K562 (cell line): ENCODE measurements at regions not wholly inside any gene's neighbourhood (a gene's known extent, or its start where the extent isn't known, plus 50 kb on each side); places are given as distances from the start of the nearest gene placed in this dataset.

Source experiments
- ATAC-seq: fragments of 200-7000 bp; cut with Tn5 transposase; 3 replicates; pipeline ENCODE4 v1.9.1; 2020; ENCODE audit warnings: moderate library complexity
- BruUV-seq: library from RNA; stranded (reverse); fragments of 400-500 nt; replicated peaks from 2 replicates; lab custom pipeline; 2021; lab: Mats Ljungman, UMichigan
- CTCF ChIA-PET: fragments of 300-600 bp; formaldehyde crosslinking; extraction: SDS; loops from one replicate; lab custom pipeline; 2021; ENCODE audit warnings: low intra/inter-chr PET ratio; lab: Yijun Ruan, JAX
- POLR2A ChIA-PET: fragments of 300-600, 350-650 bp; sonication (Branson Sonifier 250); formaldehyde crosslinking; extraction: SDS; loops from one replicate; lab custom pipeline; 2021; ENCODE audit warnings: antibody characterized with exemption, inconsistent platforms; lab: Yijun Ruan, JAX
- DNase-seq, 4 experiments: peaks; one replicate each; pipeline versions ENCODE4 v3.0.0 to v3.0.0-alpha.2; 2011 to 2018; ENCODE audit warnings: low spot score in 3 of 4, mixed read lengths in 3 of 4; ENCODE audit errors: extremely low read depth in 1 of 4
- FAIRE-seq: peaks from 2 replicates; lab custom pipeline; 2011; peaks lifted over from hg19 to GRCh38; lab: Jason Lieb, UNC
- H2AFZ ChIP-seq: 2 replicates; pipeline ENCODE4 v1.6.0; 2011; ENCODE audit warnings: low read depth, low read length, control low read depth, inconsistent platforms
- H3K27ac ChIP-seq: fragments of 200-600 bp; 3 replicates; pipeline ENCODE4 v1.8.0; 2011; ENCODE audit warnings: low read depth, mild to moderate bottlenecking, control low read depth, inconsistent platforms, low read length, moderate library complexity, mixed read lengths; ENCODE audit errors: extremely low read depth
- H3K27me3 ChIP-seq, 2 experiments: fragments of 300-600 bp in 1 of 2; 2 replicates in 1 of 2; 3 replicates in 1 of 2; pipeline versions ENCODE4 v1.6.0 to v1.8.0; 2011; ENCODE audit warnings: inconsistent platforms in 2 of 2, low read length in 2 of 2, mild to moderate bottlenecking in 1 of 2, mixed read lengths in 1 of 2, moderate library complexity in 1 of 2; ENCODE audit not compliant: control insufficient read depth in 2 of 2, insufficient read depth in 2 of 2
- H3K36me3 ChIP-seq: fragments of 300-600 bp; 3 replicates; pipeline ENCODE4 v1.8.0; 2011; ENCODE audit warnings: mild to moderate bottlenecking, low read length, inconsistent platforms; ENCODE audit not compliant: control insufficient read depth, insufficient read depth
- H3K4me1 ChIP-seq, 2 experiments: fragments of 200-600 bp in 1 of 2; replicated peaks in 1 of 2; 2 replicates in 1 of 2; 3 replicates in 1 of 2; pipeline versions ENCODE4 v1.5.1 to v1.8.0; 2011; ENCODE audit warnings: inconsistent platforms in 2 of 2, low read length in 2 of 2, mild to moderate bottlenecking in 1 of 2, mixed read lengths in 1 of 2, moderate library complexity in 1 of 2; ENCODE audit not compliant: control insufficient read depth in 2 of 2, insufficient read depth in 2 of 2
- H3K4me2 ChIP-seq: 2 replicates; pipeline ENCODE4 v1.6.1; 2011; ENCODE audit warnings: low read length, control low read depth, inconsistent platforms, mixed read lengths; ENCODE audit not compliant: insufficient read depth
- H3K4me3 ChIP-seq: fragments of 200-600 bp; sonication (generic), shearing (Covaris generic); 2 replicates; pipeline ENCODE4 v1.5.1; 2016; ENCODE audit warnings: control low read depth, inconsistent platforms
- H3K79me2 ChIP-seq: fragments of 200-600 bp; 3 replicates; pipeline ENCODE4 v1.8.0; 2011; ENCODE audit warnings: low read length, inconsistent platforms; ENCODE audit not compliant: control insufficient read depth, insufficient read depth
- H3K9ac ChIP-seq, 2 experiments: 2 replicates each; pipeline versions ENCODE4 v1.6.0 to v1.6.1; 2011; ENCODE audit warnings: low read depth in 2 of 2, low read length in 2 of 2, control low read depth in 1 of 2, inconsistent platforms in 1 of 2, mild to moderate bottlenecking in 1 of 2, mixed read lengths in 1 of 2; ENCODE audit not compliant: insufficient read depth in 1 of 2
- H3K9me1 ChIP-seq: one replicate; pipeline ENCODE4 v1.6.0; 2011; ENCODE audit warnings: inconsistent platforms, mild to moderate bottlenecking, low read length, moderate library complexity; ENCODE audit not compliant: control insufficient read depth, insufficient read depth
- H3K9me3 ChIP-seq: replicated peaks from 2 replicates; pipeline ENCODE4 v1.5.1; 2011; ENCODE audit warnings: low read depth, low read length, inconsistent platforms; ENCODE audit not compliant: control insufficient read depth, insufficient read depth
- H4K20me1 ChIP-seq: replicated peaks from 2 replicates; pipeline ENCODE4 v1.6.1; 2011; ENCODE audit warnings: low read length, inconsistent platforms, mixed read lengths; ENCODE audit not compliant: control insufficient read depth, insufficient read depth
- BRF2 ChIP-seq: IDR thresholded peaks from 3 replicates; pipeline ENCODE4 v1.6.1; 2011; ENCODE audit warnings: borderline replicate concordance, mild to moderate bottlenecking; ENCODE audit not compliant: insufficient read length, insufficient read depth
- CREBBP ChIP-seq: IDR thresholded peaks from one replicate; pipeline ENCODE4 v1.6.1; 2012; ENCODE audit warnings: low read depth, mild to moderate bottlenecking, control low read depth, inconsistent platforms, low read length
- DIDO1 ChIP-seq: fragments of 450-650 bp; IDR thresholded peaks from 2 replicates; pipeline ENCODE4 v1.6.1; 2016; ENCODE audit warnings: low read depth, missing biosample characterization, missing genetic modification characterization
- FOXJ2 ChIP-seq: fragments of 200-800 bp; sonication (Bioruptor generic); IDR thresholded peaks from 2 replicates; pipeline ENCODE4 v1.6.1; 2016; ENCODE audit warnings: missing genetic modification characterization, missing compliant biosample characterization
- GABPB1 ChIP-seq: sonication (generic); formaldehyde crosslinking; IDR thresholded peaks from 2 replicates; pipeline ENCODE4 v1.8.0; 2022; ENCODE audit warnings: mild to moderate bottlenecking, missing genetic modification reagents
- GATAD2B ChIP-seq: fragments of 450-650 bp; IDR thresholded peaks from 2 replicates; pipeline ENCODE4 v1.6.1; 2017; ENCODE audit warnings: mild to moderate bottlenecking, borderline replicate concordance
- ILF3 ChIP-seq: fragments of 450-650 bp; IDR thresholded peaks from 2 replicates; pipeline ENCODE4 v1.6.1; 2018; ENCODE audit warnings: antibody characterized with exemption, mild to moderate bottlenecking, moderate library complexity, borderline replicate concordance
- KLF10 ChIP-seq: fragments of 250-450 bp; sonication (Bioruptor Pico); IDR thresholded peaks from 2 replicates; pipeline ENCODE4 v1.6.1; 2021; ENCODE audit warnings: matching md5 sums
- MTA3 ChIP-seq: fragments of 450-650 bp; formaldehyde crosslinking; IDR thresholded peaks from 2 replicates; pipeline ENCODE4 v1.6.1; 2017; ENCODE audit warnings: mild to moderate bottlenecking, borderline replicate concordance
- NONO ChIP-seq, 2 experiments: fragments of 200-400 bp in 1 of 2; fragments of 450-650 bp in 1 of 2; formaldehyde crosslinking in 1 of 2; IDR thresholded peaks; 2 replicates each; pipeline ENCODE4 v1.6.1; 2017; ENCODE audit warnings: low read depth in 2 of 2, mild to moderate bottlenecking in 2 of 2, moderate library complexity in 2 of 2, low read length in 1 of 2
- NR3C1 ChIP-seq: sonication (generic); formaldehyde crosslinking; IDR thresholded peaks from 2 replicates; pipeline ENCODE4 v1.8.1; 2022; ENCODE audit warnings: missing genetic modification reagents
- PHF20 ChIP-seq: fragments of 450-650 bp; IDR thresholded peaks from 2 replicates; pipeline ENCODE4 v1.6.1; 2018; ENCODE audit not compliant: partially characterized antibody
- U2AF1 ChIP-seq: fragments of 200-400 bp; formaldehyde crosslinking; optimal IDR thresholded peaks from 2 replicates; pipeline ENCODE3; 2017; ENCODE audit warnings: mild to moderate bottlenecking, low read depth, low read length, moderate library complexity
- ZC3H8 ChIP-seq: fragments of 450-650 bp; IDR thresholded peaks from 2 replicates; pipeline ENCODE4 v1.6.1; 2017
- ZNF217 ChIP-seq: sonication (generic); formaldehyde crosslinking; IDR thresholded peaks from 2 replicates; pipeline ENCODE4 v1.8.0; 2022; ENCODE audit warnings: mild to moderate bottlenecking, missing genetic modification reagents
- ZNF23 ChIP-seq: fragments of 250-450 bp; sonication (Bioruptor Pico); IDR thresholded peaks from 2 replicates; pipeline ENCODE4 v1.4.0; 2020; ENCODE audit warnings: mild to moderate bottlenecking
- ZNF639 ChIP-seq, 2 experiments: fragments of 200-800 bp in 1 of 2; sonication (Bioruptor generic) in 1 of 2; sonication (generic) in 1 of 2; formaldehyde crosslinking in 1 of 2; IDR thresholded peaks in 1 of 2; conservative IDR thresholded peaks in 1 of 2; 2 replicates each; pipeline versions ENCODE4 v1.5.0 to v1.6.1; 2016 to 2020; ENCODE audit warnings: missing compliant biosample characterization in 1 of 2, missing genetic modification characterization in 1 of 2, missing genetic modification reagents in 1 of 2
- ZNF740 ChIP-seq, 3 experiments: fragments of 200-800 bp in 1 of 3; sonication (Bioruptor generic) in 1 of 3; sonication (generic) in 1 of 3; formaldehyde crosslinking in 1 of 3; IDR thresholded peaks; 2 replicates each; pipeline versions ENCODE4 v1.6.1 to v1.8.0; 2016 to 2022; ENCODE audit warnings: mild to moderate bottlenecking in 2 of 3, missing compliant biosample characterization in 2 of 3, missing genetic modification characterization in 2 of 3, missing genetic modification reagents in 1 of 3
- in situ Hi-C: fragments of 300-500 bp; cut with MboI; formaldehyde crosslinking; loops from 4 replicates; pipeline ENCODE4 v1.15.0; 2018; ENCODE audit warnings: inconsistent platforms, mixed read lengths
- intact Hi-C: fragments of 100-400 bp; cut with micrococcal nuclease; formaldehyde crosslinking; loops from 2 replicates; pipeline ENCODE4 v1.14.2; 2022

GRCh38 chr2:88913280-88913679 is 221.8 kb downstream of the RPIA start:
- TF ChIP-seq ZNF740 (CRISPR knock-in tag; IDR thresholded peaks at IDR 0.05) (no peak), ZNF740 (tag; IDR thresholded peaks at IDR 0.05) (no peak), ZNF217 (CRISPR knock-in tag) (no peak), NR3C1 (CRISPR knock-in tag) (no peak), ZNF639 (CRISPR knock-in tag; conservative IDR thresholded peaks at IDR 0.05 in 1 of 2, IDR thresholded peaks at IDR 0.05 in 1 of 2) (no peak), ILF3 (no peak), ZNF23 (no peak), DIDO1 (tag) (no peak), PHF20 (no peak), ZC3H8 (no peak), GATAD2B (no peak), FOXJ2 (tag) (no peak), MTA3 (no peak), CREBBP (no peak), NONO (IDR thresholded peaks at IDR 0.05; ENCODE audit: low read depth in 2 of 2, low read length in 1 of 2) (no peak), U2AF1 (no peak), BRF2 (no peak), KLF10 (CRISPR knock-in tag) (no peak), GABPB1 (no peak)
- Histone ChIP-seq H3K27me3 (no peaks in the 10 kb centered on the region), H3K4me2 (no peak overlapping the region), H3K9me3 (no peaks in the 10 kb centered on the region), H3K9ac (no peak overlapping the region), H2AFZ (no peak overlapping the region), H4K20me1 (no peaks in the 10 kb centered on the region), H3K4me1 (no peaks in the 10 kb centered on the region), H3K4me3 (no peak overlapping the region), H3K9me1 (no peaks in the 10 kb centered on the region), H3K36me3 (no peaks in the 10 kb centered on the region), H3K79me2 (no peaks in the 10 kb centered on the region), H3K27ac (no peak overlapping the region)
- POLR2A ChIA-PET, result no interaction called here
- FAIRE-seq (no peak), ATAC-seq (no peak), DNase-seq (no peak)
- in situ Hi-C loops, result no loop called here
- CTCF ChIA-PET, result no interaction called here
- intact Hi-C loops, result no loop called here
- BruUV-seq, result no TSS peak
